Retinal pigment epithelial cell (primary cell): ENCODE measurements at regions not wholly inside any gene's neighbourhood (a gene's known extent, or its start where the extent isn't known, plus 50 kb on each side); places are given as distances from the start of the nearest gene placed in this dataset.

Experiments
- DNase-seq: peaks from one replicate; pipeline ENCODE4 v3.0.0-alpha.2; 2010; ENCODE audit warnings: low read depth
- H3K4me3 ChIP-seq: 2 replicates; pipeline ENCODE4 v1.5.1; 2011; ENCODE audit warnings: mild to moderate bottlenecking, low read length, control low read depth, moderate library complexity
- CTCF ChIP-seq: conservative IDR thresholded peaks from 2 replicates; pipeline ENCODE4 v1.5.1; 2011; ENCODE audit warnings: low read depth, low read length, control low read depth, inconsistent platforms

GRCh38 chr4:38582889-38583470, 81.0 kb upstream of the KLF3 start:
- no peak overlapping the region for H3K4me3 ChIP-seq
- TF ChIP-seq CTCF, result no peak
- no peak for DNase-seq

GRCh38 chr4:38585871-38586270, 78.1 kb upstream of the KLF3 start:
- no peak for DNase-seq
- no peak for TF ChIP-seq CTCF
- H3K4me3 ChIP-seq, result no peak overlapping the region

- DNase-seq, result no peak
- H3K4me3 ChIP-seq, result no peak overlapping the region
- TF ChIP-seq CTCF, result no peak
These were observed 76.9 kb upstream of the KLF3 start for GRCh38 chr4:38587106-38587505.

- no peak for DNase-seq
- H3K4me3 ChIP-seq, result no peak overlapping the region
- no peak for TF ChIP-seq CTCF
These were observed 74.0 kb upstream of the KLF3 start for GRCh38 chr4:38590046-38590445.

- DNase-seq, result peak; percentile 21
- no peak for TF ChIP-seq CTCF
- no peak overlapping the region for H3K4me3 ChIP-seq
These were observed 72.2 kb upstream of the KLF3 start for GRCh38 chr4:38591617-38592337.

GRCh38 chr4:38598489-38598888, 65.5 kb upstream of the KLF3 start:
- DNase-seq, result no peak
- TF ChIP-seq CTCF, result no peak
- no peak overlapping the region for H3K4me3 ChIP-seq

- TF ChIP-seq CTCF, result no peak
- DNase-seq, result no peak
- no peak overlapping the region for H3K4me3 ChIP-seq
These were observed 63.4 kb upstream of the KLF3 start for GRCh38 chr4:38600575-38600974.
